ENCODE measurements at regions not wholly inside any gene's neighbourhood (a gene's known extent, or its start where the extent isn't known, plus 50 kb on each side); places are given as distances from the start of the nearest gene placed in this dataset.

DNA sequence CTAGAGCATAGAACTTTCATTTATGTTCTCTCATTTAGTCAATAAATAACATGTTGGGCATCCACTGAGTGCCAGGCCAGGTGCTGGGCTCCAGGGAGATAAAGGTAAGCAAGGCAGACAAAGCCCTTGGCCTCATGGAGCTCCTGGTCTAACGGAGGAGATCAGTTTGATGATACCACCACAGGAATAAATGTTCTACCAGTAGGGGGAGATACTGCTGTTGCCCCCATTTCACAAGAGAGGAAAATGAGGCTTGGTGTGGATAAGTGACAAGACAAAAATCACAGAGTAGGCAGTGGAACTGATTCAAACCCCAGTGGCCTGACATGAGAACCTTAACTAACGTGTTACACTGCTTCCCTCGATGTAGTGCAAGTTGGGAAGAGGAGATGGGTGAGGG is 80.4 kb upstream of the ERCC4 start (continued):
- TF ChIP-seq ZBED1 (IDR thresholded peaks at IDR 0.05; ENCODE audit: borderline replicate concordance): no peak

DNA sequence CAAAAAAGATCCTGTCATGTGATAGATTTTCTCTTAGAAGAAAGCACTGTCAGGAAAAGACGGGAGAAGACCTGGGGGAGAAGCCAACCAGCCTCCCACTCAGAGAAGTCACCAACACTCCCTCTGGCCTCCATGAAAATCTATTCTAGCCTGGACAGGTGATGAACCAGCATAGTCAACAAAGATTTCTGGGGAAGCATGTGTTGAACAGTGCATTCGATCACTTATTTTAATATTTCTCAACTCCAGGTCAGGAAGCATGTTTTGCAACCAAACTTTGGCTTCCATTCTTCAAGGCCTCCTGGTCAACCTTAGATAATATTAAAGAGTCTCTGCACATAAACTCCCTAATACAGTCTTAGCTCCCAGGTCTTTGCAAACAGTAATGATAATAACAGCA is 74.7 kb upstream of the ERCC4 start:
- Histone ChIP-seq H3K9me3 (replicated peaks; ENCODE audit: control insufficient read depth, insufficient read depth, low read length) (no peaks in the 10 kb centered on the region), H3K27ac (ENCODE audit: control insufficient read depth, insufficient read depth) (no peak overlapping the region), H4K20me1 (ENCODE audit: control insufficient read depth, insufficient read depth) (no peaks in the 10 kb centered on the region), H3K27me3 (replicated peaks in 1 of 2; ENCODE audit: control insufficient read depth in 2 of 2, insufficient read depth in 2 of 2, low read length in 1 of 2) (no peaks in the 10 kb centered on the region; a peak in 1 of 4 replicates), H3K9ac (ENCODE audit: control insufficient read depth, insufficient read depth, low read length) (no peak overlapping the region), H3K4me3 (no peak overlapping the region), H3K36me3 (ENCODE audit: control insufficient read depth in 2 of 2, insufficient read depth in 2 of 2, low read length in 1 of 2) (no peaks in the 10 kb centered on the region), H3K79me2 (ENCODE audit: control insufficient read depth, insufficient read depth, low read length) (no peaks in the 10 kb centered on the region), H2AFZ (ENCODE audit: control insufficient read depth, low read depth, low read length) (no peak overlapping the region), H3K4me1 (ENCODE audit: control insufficient read depth, insufficient read depth, low read length) (no peaks in the 10 kb centered on the region), H3K4me2 (ENCODE audit: control insufficient read depth, insufficient read depth) (no peak overlapping the region)
- ChIA-PET SMC1A (ENCODE audit: uncharacterized antibody, unreplicated experiment) (no interaction called here), CTCF (no interaction called here), POLR2A (no interaction called here), RAD21 (ENCODE audit: unreplicated experiment) (no interaction called here)
- 2% methylated on average over 2 of the region's 2 CpGs for WGBS (ENCODE audit: insufficient coverage, insufficient replicate concordance, low lambda C conversion rate, missing lambda C conversion rate)
- intact Hi-C loops (cut with micrococcal nuclease; ENCODE audit: unreplicated experiment) (no loop called here), in situ Hi-C loops (cut with MboI) (no loop called here)
- no peak for DNase-seq (ENCODE audit: low read depth, low spot score)
- no peak for FAIRE-seq
- ATAC-seq: no peak
- TF ChIP-seq, protein P1, sequence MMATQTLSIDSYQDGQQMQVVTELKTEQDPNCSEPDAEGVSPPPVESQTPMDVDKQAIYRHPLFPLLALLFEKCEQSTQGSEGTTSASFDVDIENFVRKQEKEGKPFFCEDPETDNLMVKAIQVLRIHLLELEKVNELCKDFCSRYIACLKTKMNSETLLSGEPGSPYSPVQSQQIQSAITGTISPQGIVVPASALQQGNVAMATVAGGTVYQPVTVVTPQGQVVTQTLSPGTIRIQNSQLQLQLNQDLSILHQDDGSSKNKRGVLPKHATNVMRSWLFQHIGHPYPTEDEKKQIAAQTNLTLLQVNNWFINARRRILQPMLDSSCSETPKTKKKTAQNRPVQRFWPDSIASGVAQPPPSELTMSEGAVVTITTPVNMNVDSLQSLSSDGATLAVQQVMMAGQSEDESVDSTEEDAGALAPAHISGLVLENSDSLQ (IDR thresholded peaks at IDR 0.05): no peak
- TF ChIP-seq RAD51 (IDR thresholded peaks at IDR 0.05) (no peak), NR2C1 (IDR thresholded peaks at IDR 0.05) (no peak), TARDBP (IDR thresholded peaks at IDR 0.05; ENCODE audit: borderline replicate concordance) (no peak), KLF5 (IDR thresholded peaks at IDR 0.05; ENCODE audit: partially characterized antibody) (no peak)
- TF ChIP-seq, protein P2, sequence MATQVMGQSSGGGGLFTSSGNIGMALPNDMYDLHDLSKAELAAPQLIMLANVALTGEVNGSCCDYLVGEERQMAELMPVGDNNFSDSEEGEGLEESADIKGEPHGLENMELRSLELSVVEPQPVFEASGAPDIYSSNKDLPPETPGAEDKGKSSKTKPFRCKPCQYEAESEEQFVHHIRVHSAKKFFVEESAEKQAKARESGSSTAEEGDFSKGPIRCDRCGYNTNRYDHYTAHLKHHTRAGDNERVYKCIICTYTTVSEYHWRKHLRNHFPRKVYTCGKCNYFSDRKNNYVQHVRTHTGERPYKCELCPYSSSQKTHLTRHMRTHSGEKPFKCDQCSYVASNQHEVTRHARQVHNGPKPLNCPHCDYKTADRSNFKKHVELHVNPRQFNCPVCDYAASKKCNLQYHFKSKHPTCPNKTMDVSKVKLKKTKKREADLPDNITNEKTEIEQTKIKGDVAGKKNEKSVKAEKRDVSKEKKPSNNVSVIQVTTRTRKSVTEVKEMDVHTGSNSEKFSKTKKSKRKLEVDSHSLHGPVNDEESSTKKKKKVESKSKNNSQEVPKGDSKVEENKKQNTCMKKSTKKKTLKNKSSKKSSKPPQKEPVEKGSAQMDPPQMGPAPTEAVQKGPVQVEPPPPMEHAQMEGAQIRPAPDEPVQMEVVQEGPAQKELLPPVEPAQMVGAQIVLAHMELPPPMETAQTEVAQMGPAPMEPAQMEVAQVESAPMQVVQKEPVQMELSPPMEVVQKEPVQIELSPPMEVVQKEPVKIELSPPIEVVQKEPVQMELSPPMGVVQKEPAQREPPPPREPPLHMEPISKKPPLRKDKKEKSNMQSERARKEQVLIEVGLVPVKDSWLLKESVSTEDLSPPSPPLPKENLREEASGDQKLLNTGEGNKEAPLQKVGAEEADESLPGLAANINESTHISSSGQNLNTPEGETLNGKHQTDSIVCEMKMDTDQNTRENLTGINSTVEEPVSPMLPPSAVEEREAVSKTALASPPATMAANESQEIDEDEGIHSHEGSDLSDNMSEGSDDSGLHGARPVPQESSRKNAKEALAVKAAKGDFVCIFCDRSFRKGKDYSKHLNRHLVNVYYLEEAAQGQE (IDR thresholded peaks at IDR 0.05; ENCODE audit: low read depth, low read length): no peak
- BruUV-seq (replicated peaks): no TSS peak
